NCI-H446 (cell line): ENCODE measurements at regions not wholly inside any gene's neighbourhood (a gene's known extent, or its start where the extent isn't known, plus 50 kb on each side); places are given as distances from the start of the nearest gene placed in this dataset.
"Not testable (repeated sequence)": the region's sequence is repeated elsewhere in the genome, so short reads cannot be mapped to it uniquely, and the experiment has no call there.

ENCODE experiments used
- DNase-seq, 2 experiments: peaks; one replicate each; lab custom pipeline; 2025; lab: John Stamatoyannopoulos, UW

DNA sequence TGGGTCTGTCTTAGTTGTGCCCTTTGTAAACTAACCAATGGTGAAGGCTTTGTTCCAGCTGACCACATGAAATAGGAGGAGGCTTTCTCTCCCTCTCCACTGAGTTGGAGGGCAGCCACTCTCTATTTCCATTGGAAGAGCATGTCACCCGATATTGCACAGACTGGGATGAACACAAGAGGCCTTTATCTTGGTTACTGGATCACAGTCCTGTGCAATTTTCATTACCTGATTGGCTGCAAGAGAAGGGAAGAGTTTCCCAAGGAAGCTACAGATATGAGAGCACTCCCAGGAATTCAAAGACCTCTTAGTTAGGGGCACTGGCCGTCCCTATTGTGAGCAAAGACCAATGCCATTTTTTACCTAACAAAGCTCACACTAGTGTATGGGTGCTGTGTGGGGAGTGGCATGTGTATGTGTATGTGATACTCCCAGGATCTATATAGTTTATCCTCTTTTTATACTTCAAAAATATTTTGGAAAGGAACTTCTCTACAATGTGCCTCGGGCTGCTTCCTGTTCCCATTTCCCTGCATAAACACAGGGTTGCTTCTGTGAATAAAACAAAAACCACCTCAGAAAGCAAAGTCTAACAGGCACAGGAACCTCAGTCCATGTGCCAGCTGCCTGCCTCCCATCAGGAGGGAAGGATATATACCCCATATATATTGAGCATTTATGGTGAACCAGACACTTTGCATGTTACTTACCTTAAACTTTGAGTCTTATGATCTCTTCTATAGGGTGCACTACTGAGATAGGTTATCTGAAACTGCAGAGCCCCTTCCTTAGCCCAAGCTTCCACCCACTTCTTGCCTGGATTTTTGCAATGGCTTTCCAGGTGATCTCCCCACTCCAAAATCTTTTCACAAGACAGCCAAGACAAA, 126.5 kb downstream of the RASSF10 start:
- no peak for DNase-seq

GRCh38 chr11:13136272-13136596, 127.1 kb downstream of the RASSF10 start:
- DNase-seq: no peak

GRCh38 chr11:13137844-13138301, 128.8 kb downstream of the RASSF10 start:
- DNase-seq: no peak

DNA sequence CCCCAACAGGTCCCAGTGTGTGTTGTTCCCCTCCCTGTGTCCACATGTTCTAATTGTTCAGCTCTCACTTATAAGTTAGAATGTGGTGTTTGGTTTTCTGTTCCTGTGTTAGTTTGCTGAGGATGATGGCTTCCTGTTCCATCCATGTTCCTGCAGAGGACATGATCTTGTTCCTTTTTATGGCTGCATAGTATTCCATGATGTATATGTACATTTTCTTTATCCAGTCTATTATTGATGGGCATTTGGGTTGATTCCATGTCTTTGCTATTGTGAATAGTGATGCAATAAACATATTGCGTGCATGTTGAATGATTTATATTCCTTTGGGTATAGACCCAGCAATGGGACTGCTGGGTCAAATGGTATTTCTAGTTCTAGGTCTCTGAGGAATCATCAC, 130.0 kb downstream of the RASSF10 start:
- not testable (repeated sequence) for DNase-seq

DNA sequence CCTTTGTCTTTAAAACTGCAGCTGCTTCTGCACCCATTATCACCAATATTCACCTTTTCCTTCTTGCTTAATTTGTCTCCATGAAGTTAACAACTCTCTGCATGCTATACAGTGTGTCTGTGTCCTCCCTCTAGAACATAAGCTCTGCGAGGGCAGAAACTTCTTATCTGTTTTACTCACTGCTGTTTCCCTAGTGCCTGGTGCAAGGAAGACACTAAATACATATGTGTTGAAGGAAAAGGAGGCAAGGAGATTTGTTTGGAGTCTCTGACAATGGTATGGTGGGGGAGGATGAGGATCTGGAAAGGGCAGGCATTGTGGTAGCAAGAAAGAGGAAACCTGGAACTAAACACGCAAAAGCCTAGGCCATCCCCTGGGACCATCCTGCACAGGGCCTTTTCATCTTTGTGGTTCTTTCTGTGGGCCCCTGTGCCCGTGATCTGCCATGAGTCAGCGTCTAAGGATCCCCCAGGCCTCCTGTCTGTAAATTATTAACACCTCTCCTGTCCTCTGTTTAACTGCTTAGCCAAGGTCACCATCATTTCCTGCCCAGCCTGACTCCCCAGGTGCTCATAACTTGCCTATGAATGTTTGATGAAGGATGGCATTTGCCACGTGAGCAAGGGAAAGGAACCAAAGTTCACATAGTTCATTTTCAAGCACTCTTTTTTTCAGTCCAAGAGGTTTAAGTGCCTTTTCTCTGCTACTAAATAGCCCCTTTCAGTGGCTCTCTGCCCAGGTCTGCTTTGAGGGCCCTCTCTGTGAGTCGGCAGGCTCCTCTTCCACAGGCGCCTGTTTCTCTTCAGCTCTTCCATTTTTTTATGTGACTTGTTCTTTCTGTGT, 131.1 kb downstream of the RASSF10 start:
- no peak for DNase-seq

GRCh38 chr11:13140873-13141655, 131.9 kb downstream of the RASSF10 start:
- DNase-seq: no peak

DNA sequence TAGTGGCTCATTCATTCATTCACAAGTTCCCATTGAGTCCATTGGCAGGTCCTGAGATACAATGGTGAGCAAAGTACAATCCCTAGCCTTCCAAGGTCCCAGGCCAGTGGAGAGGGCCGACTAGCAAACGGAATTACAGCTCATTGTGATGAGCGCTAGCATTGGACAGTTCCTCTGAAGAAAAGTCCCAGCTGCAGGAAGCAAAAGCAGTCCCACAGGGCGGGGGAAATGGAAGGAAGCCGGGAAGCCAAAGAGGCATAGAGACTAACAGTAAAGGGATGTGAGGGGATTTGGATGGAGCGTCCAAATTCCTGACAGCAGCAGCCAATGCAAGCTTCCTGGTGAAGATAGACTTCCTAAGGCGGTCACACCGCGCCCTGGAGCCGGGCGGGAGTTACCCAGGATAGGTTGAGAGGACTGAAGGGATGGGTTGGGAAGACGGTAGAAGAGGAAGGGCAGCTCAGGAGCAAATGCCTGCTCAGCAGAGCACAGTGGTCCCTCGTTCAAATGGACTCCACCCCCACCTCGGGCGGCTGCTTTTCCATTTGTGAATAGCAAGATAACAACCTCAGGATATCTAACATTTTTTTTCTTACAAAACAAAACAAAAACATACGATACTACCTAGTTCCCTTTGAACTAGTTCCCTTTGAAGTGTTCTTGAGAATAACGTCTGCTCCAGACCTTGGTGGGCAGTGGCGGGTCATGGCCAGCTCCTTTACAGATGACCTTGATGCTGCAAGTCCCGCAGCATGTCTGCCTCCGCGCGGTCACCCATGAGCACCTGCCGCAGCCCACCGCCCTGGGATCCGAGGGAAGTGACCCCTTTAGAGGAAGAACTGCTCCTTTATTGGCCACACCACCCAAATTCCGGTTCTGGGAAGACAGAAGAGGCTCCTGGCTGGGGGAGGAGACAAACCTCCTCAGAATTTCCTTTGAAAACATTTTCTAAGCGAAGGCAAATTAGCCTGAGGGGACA, 132.9 kb downstream of the RASSF10 start:
- no peak for DNase-seq

DNA sequence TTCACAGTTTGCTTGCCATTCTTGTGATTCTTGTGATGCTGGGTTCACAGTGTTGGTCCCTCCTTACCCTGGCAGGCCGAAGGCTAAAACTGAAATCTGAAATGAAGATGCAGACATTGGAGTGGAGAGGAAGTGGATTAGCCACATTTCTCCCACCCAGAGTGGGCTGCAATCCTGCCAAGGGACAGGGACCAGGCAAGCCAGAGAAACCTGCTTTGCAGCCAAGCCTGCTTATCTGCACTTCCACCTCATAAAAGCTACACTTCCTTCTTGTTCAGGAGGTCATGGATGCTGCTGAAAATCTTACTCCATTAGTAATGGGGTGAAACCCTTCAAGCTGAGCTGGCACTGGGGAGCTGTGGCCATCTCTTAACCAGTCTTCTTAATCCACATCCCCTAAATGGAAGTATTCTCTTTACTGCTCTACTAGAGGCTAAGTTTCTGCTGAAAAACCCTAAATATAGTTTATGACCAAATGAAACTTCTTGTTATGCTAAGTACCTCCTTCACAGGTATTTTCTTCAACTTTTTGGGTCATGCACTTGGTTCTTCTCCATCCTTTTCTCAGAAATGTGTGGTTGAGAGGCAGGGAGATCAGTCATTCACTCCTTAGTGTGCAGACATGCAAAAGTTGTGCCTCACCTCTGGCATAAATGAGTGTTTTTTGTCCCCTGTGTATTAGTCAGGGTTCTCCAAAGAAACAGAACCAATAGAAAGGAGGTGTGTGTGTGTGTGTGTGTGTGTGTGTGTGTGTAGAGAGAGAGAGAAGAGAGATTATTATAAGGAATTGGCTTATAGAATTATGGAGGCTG, 133.9 kb upstream of the BMAL1 start:
- DNase-seq: no peak

- no peak for DNase-seq
Measured at GRCh38 chr11:13145461-13145860, 132.1 kb upstream of the BMAL1 start.

DNA sequence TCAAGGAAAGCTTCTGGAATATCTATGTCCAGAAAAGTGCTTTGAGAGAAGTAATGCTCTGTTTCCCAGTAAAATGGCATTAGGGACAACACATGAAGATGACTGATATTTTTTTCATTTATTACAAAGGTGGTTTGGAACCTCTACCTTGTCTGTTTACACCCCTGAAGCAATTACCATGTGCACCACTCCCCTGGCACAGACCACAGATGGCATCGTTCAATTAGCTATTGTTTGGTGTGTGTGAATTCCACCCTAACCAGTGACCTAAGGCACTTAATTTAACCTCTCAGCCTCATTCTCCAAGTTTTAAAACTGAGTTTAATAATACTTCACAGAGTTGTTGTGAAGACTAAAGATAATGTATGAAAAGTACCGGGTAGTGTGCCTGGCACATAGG, 127.6 kb upstream of the BMAL1 start:
- no peak for DNase-seq

- DNase-seq: no peak
Measured at GRCh38 chr11:13150487-13150886, 127.1 kb upstream of the BMAL1 start.

DNA sequence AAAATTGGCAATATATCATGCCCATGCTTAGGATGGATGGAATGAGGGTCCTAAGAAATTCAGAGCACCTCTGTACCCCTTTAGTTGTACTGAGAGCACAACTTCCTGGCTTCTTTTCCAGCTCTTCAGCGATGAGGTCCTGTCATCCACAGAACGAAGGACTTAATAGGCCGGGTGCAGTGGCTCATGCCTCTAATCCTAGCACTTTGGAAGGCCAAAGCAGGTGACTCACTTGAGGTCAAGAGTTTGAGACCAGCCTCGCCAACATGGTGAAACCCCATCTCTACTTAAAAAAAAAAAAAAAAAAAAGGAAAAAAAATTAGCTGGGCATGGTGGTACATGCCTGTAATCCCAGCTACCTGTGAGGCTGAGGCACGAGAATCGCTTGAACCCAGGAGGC, 125.3 kb upstream of the BMAL1 start:
- no peak for DNase-seq

DNA sequence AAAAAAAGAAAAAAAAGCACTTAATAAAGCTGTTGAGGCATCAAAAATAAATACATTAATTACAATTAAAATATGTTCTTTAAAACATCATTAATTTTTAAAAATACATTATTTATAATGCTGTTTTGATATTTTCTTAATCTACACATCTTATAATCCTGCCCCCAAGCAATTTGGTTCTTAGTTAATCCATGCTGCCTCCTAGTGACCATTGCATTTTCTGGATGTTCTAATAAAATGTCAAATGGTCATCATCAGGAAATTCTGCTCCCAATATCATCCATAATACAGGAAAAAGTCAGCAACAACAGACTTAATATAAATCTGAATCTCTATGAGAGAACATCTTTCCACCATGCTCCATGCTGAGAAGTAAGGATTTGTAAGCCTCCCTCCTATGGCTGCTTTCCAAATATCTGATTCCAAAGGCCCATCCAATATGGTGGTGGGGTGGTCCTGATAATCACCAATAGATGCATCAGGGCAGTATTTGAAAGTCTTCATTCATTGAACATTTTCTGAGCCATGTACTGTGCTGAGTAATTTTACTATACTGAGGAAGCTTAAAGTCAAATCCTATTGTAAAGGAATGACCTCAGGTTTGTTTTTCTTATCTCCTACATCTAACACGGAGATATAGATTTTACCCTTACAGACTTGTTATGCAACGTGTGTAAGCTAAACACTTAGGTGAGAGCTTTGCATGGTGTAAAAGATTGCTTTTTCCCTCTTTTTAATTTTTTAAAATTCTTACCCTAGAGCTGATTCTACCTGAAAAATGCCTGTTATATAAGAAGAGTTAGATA, 124.7 kb upstream of the BMAL1 start:
- DNase-seq: peak in 1 of 2 experiments; percentile 7

GRCh38 chr11:13154374-13154773, 123.2 kb upstream of the BMAL1 start:
- not testable (repeated sequence) for DNase-seq

GRCh38 chr11:13160346-13160745, 117.2 kb upstream of the BMAL1 start:
- no peak for DNase-seq

GRCh38 chr11:13160806-13161205, 116.8 kb upstream of the BMAL1 start:
- DNase-seq: no peak

- DNase-seq: no peak
Measured at GRCh38 chr11:13163158-13163557, 114.4 kb upstream of the BMAL1 start.

DNA sequence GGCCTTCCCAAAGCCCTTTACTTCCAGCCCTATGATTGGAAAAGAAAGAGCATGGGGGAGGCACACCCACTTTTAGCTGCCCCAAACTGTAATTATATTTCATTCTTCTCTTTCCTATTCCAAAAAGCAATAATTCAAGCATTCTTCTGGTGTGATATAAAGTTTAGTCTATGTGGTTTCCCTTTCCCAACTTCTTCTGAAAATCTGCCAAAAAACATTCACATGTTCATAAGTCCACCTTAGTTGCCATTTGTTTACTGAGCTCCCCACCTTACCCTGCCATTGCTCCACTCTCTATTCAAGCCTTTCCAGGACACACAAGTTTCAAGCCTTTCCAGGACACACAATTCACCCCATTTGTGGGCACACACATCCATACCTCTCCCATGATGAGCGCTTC, 111.6 kb upstream of the BMAL1 start:
- no peak for DNase-seq

- peak in 1 of 2 experiments; percentile 24 for DNase-seq
Measured at GRCh38 chr11:13168271-13168670, 109.3 kb upstream of the BMAL1 start.
